ENCODE measurements at regions not wholly inside any gene's neighbourhood (a gene's known extent, or its start where the extent isn't known, plus 50 kb on each side); places are given as distances from the start of the nearest gene placed in this dataset.

DNA sequence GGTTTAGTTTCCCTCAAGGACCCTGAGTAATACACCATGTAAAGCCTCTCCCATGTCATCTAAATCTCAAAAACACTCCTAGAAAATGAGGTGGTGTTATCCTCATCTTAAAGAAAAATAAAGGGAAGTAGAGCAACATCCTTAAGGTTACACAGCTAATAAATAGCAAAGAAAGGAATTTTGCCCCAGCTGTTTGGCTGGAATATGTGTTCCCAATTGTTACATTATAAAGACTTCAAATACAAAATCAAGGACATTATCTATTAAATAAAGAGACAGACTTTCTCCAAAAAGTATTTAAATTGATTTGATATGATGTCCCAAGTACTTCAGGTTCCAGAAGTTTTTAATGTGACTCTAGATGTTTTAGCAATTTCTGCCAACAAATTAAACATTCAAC lies 57.9 kb upstream of the IL15 start:
- TF ChIP-seq CTCF (IDR thresholded peaks at IDR 0.05; ENCODE audit: unreplicated experiment in 3 of 3) = no peak
- Mint-ChIP-seq H3K9me3 (peaks cover 8% of the 10 kb centered on the region), H3K27ac (no peak overlapping the region), H3K4me3 (no peak overlapping the region), H3K36me3 (ENCODE audit: low read depth) (no peaks in the 10 kb centered on the region), H3K27me3 (ENCODE audit: low read depth) (peaks cover 4% of the 10 kb centered on the region), H3K4me1 (no peaks in the 10 kb centered on the region)

DNA sequence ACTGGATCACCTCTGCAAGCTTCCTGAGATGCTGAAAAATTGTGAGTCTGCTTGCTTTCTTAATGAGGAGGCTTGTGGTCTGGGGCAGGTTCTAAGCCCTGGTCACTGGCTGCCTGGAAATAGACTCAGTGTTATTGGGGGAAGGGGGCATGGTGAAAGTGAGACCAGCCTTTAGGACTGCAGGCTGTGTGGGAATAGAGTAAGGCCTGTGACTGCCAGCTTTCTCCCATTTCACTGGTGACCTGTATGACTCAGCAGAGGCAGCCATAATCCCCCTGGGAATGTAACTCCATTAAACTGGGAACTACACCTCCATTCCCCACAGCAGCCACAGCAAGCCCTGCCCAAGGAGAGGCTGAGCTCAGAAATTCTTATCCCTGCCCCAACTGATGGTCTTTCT lies 55.9 kb upstream of the IL15 start:
- Mint-ChIP-seq H3K4me3 (no peak overlapping the region), H3K27me3 (ENCODE audit: low read depth) (peaks cover 4% of the 10 kb centered on the region), H3K9me3 (peaks cover 23% of the 10 kb centered on the region), H3K36me3 (ENCODE audit: low read depth) (no peaks in the 10 kb centered on the region), H3K27ac (no peak overlapping the region), H3K4me1 (no peaks in the 10 kb centered on the region)
- TF ChIP-seq CTCF (IDR thresholded peaks at IDR 0.05; ENCODE audit: unreplicated experiment in 3 of 3) = no peak
